B cell (primary cell): ENCODE measurements at regions not wholly inside any gene's neighbourhood (a gene's known extent, or its start where the extent isn't known, plus 50 kb on each side); places are given as distances from the start of the nearest gene placed in this dataset.

Experiments
- ATAC-seq: fragments of 200-7000 bp; cut with Tn5 transposase; one replicate; pipeline ENCODE4 v1.10.0; 2021; ENCODE audit warnings: low read depth, mild to moderate bottlenecking, moderate number of reproducible peaks, moderate library complexity
- CTCF ChIA-PET: fragments of 350-600 bp; sonication (Branson Sonifier 250); formaldehyde crosslinking; loops from one replicate; lab custom pipeline; 2021; ENCODE audit warnings: antibody characterized with exemption, inconsistent platforms; lab: Charles Lee
- POLR2A ChIA-PET: fragments of 350-600 bp; sonication (Branson Sonifier 250); formaldehyde crosslinking; loops from one replicate; lab custom pipeline; 2021; ENCODE audit warnings: antibody characterized with exemption; lab: Charles Lee
- DNase-seq: peaks from one replicate; pipeline ENCODE4 v3.0.0; 2013
- H2AFZ ChIP-seq: 2 replicates; pipeline ENCODE4 v1.6.1; 2012; ENCODE audit warnings: mild to moderate bottlenecking, low read depth, low read length; ENCODE audit not compliant: insufficient read depth, poor library complexity, severe bottlenecking
- H3K27ac ChIP-seq, 2 donors: 1 replicate in 1 of 2; 2 replicates in 1 of 2; pipeline ENCODE4 v1.5.1; 2012 to 2013; ENCODE audit warnings: low read length in 2 of 2, mild to moderate bottlenecking in 2 of 2, moderate library complexity in 1 of 2
- H3K27me3 ChIP-seq, 4 experiments: fragments of 200-600 bp in 1 of 4; sonication (generic) in 1 of 4; replicated peaks in 1 of 4; 1 replicate in 2 of 4; 2 replicates in 2 of 4; pipeline versions ENCODE4 v1.6.1 to v1.7.0; 2013 to 2016; ENCODE audit warnings: low read length in 3 of 4, mild to moderate bottlenecking in 2 of 4, mixed read lengths in 1 of 4, moderate library complexity in 1 of 4; ENCODE audit not compliant: insufficient read depth in 4 of 4, control insufficient read depth in 3 of 4; ENCODE audit errors: control extremely low read depth in 1 of 4
- H3K36me3 ChIP-seq, 2 experiments: replicated peaks in 1 of 2; 1 replicate in 1 of 2; 2 replicates in 1 of 2; pipeline versions ENCODE4 v1.6.1 to v1.7.1; 2013; ENCODE audit warnings: low read length in 1 of 2; ENCODE audit not compliant: insufficient read depth in 2 of 2, control insufficient read depth in 1 of 2; ENCODE audit errors: control extremely low read depth in 1 of 2, extremely low read depth in 1 of 2
- H3K4me1 ChIP-seq, 2 donors: fragments of 200-600 bp in 1 of 2; sonication (generic) in 1 of 2; 1 replicate in 1 of 2; 2 replicates in 1 of 2; pipeline versions ENCODE4 v1.5.1 to v1.6.1; 2013 to 2017; ENCODE audit warnings: low read length in 2 of 2; ENCODE audit not compliant: control insufficient read depth in 2 of 2, insufficient read depth in 2 of 2
- H3K4me2 ChIP-seq: replicated peaks from 2 replicates; pipeline ENCODE3; 2012; ENCODE audit warnings: mild to moderate bottlenecking, low read depth, low read length; ENCODE audit not compliant: poor library complexity, severe bottlenecking
- H3K4me3 ChIP-seq, 5 experiments: fragments of 200-600 bp in 1 of 5; sonication (generic) in 1 of 5; 1 replicate in 3 of 5; 2 replicates in 2 of 5; pipeline versions ENCODE4 v1.5.1 to v1.7.0; 2011 to 2016; ENCODE audit warnings: low read length in 4 of 5, mild to moderate bottlenecking in 4 of 5, low read depth in 2 of 5, control low read depth in 1 of 5, moderate library complexity in 1 of 5; ENCODE audit not compliant: insufficient read depth in 1 of 5; ENCODE audit errors: control extremely low read depth in 1 of 5, extremely low read depth in 1 of 5
- H3K79me2 ChIP-seq: fragments of 200-600 bp; sonication (generic); one replicate; pipeline ENCODE4 v1.6.0; 2016; ENCODE audit warnings: low read length; ENCODE audit not compliant: control insufficient read depth, insufficient read depth
- H3K9ac ChIP-seq: fragments of 200-600 bp; sonication (generic); 2 replicates; pipeline ENCODE4 v1.6.1; 2017; ENCODE audit warnings: mild to moderate bottlenecking, low read length, moderate library complexity
- H3K9me3 ChIP-seq, 3 donors: one replicate each; pipeline versions ENCODE4 v1.6.1 to v1.7.1; 2013; ENCODE audit warnings: low read length in 2 of 3; ENCODE audit not compliant: control insufficient read depth in 2 of 3, insufficient read depth in 1 of 3; ENCODE audit errors: control extremely low read depth in 1 of 3
- H4K20me1 ChIP-seq: 2 replicates; pipeline ENCODE4 v1.6.0; 2012; ENCODE audit warnings: mild to moderate bottlenecking, low read length; ENCODE audit not compliant: insufficient read depth, control insufficient read depth, poor library complexity, severe bottlenecking
- H3K27ac Mint-ChIP-seq: one replicate; pipeline ENCODE4 v1.8.0; 2021; ENCODE audit warnings: mixed read lengths
- H3K27me3 Mint-ChIP-seq: one replicate; pipeline ENCODE4 v1.8.0; 2021; ENCODE audit warnings: mixed read lengths
- H3K4me1 Mint-ChIP-seq: one replicate; pipeline ENCODE4 v1.8.0; 2021; ENCODE audit warnings: mixed read lengths
- H3K4me3 Mint-ChIP-seq: one replicate; pipeline ENCODE4 v1.8.0; 2021; ENCODE audit warnings: mixed read lengths
- H3K9me3 Mint-ChIP-seq: one replicate; pipeline ENCODE4 v1.8.0; 2022; ENCODE audit warnings: mixed read lengths; ENCODE audit not compliant: insufficient read depth
- CTCF ChIP-seq: fragments of 200-600 bp; IDR thresholded peaks from one replicate; pipeline ENCODE4 v1.8.0; 2022; ENCODE audit warnings: antibody characterized with exemption, mild to moderate bottlenecking
- EZH2 ChIP-seq: IDR thresholded peaks from 2 replicates; pipeline ENCODE4 v1.6.1; 2012; ENCODE audit warnings: borderline replicate concordance, low read depth, mild to moderate bottlenecking, moderate library complexity, low read length; ENCODE audit not compliant: insufficient read depth, poor library complexity, severe bottlenecking
- WGBS: methylation state at CpG from one replicate; pipeline ENCODE4 v1.1.5; 2013; ENCODE audit warnings: missing lambda C conversion rate; ENCODE audit not compliant: insufficient coverage; 5-methylcytosine and 5-hydroxymethylcytosine counted together
- intact Hi-C: fragments of 100-400 bp; cut with micrococcal nuclease; formaldehyde crosslinking; loops from one replicate; pipeline ENCODE4 v1.10.0; 2022

- no peak for TF ChIP-seq CTCF
- no peak for TF ChIP-seq EZH2
Observed at GRCh38 chr6:1020837-1021236, 291.1 kb upstream of the FOXQ1 start.

GRCh38 chr6:1020133-1020532, 291.8 kb upstream of the FOXQ1 start:
- Histone ChIP-seq H3K9ac (no peak overlapping the region), H2AFZ (no peak overlapping the region), H3K4me3 (no peak overlapping the region), H3K36me3 (no peaks in the 10 kb centered on the region), H3K27ac (no peak overlapping the region), H3K4me2 (no peak overlapping the region), H3K4me1 (no peaks in the 10 kb centered on the region), H4K20me1 (no peaks in the 10 kb centered on the region), H3K79me2 (no peaks in the 10 kb centered on the region), H3K27me3 (peaks cover 0 to 7% (median 0%) of the 10 kb centered on the region in 4 experiments), H3K9me3 (peaks cover 0 to 16% (median 0%) of the 10 kb centered on the region in 3 donors)
- H3K4me1 Mint-ChIP-seq: no peaks in the 10 kb centered on the region
- WGBS: 89% methylated on average over 6 of the region's 6 CpGs
- no peak for TF ChIP-seq EZH2
- TF ChIP-seq CTCF: no peak
- ATAC-seq (no peak), DNase-seq (no peak)
- H3K9me3 Mint-ChIP-seq: peaks cover 9% of the 10 kb centered on the region
- H3K27me3 Mint-ChIP-seq: peaks cover 14% of the 10 kb centered on the region
- no peak overlapping the region for H3K27ac Mint-ChIP-seq
- CTCF ChIA-PET: no interaction called here
- no peak overlapping the region for H3K4me3 Mint-ChIP-seq
- intact Hi-C loops: no loop called here
- POLR2A ChIA-PET: no interaction called here

More at GRCh38 chr6:1020837-1021236, 291.1 kb upstream of the FOXQ1 start:
- H3K4me3 Mint-ChIP-seq: no peak overlapping the region
- Histone ChIP-seq H3K4me3 (no peak overlapping the region), H3K27ac (no peak overlapping the region), H4K20me1 (no peaks in the 10 kb centered on the region), H2AFZ (no peak overlapping the region), H3K79me2 (no peaks in the 10 kb centered on the region), H3K27me3 (peaks cover 0 to 7% (median 1%) of the 10 kb centered on the region in 4 experiments), H3K9ac (no peak overlapping the region), H3K4me1 (no peaks in the 10 kb centered on the region), H3K9me3 (peaks cover 0 to 16% (median 0%) of the 10 kb centered on the region in 3 donors), H3K36me3 (no peaks in the 10 kb centered on the region), H3K4me2 (no peak overlapping the region)
- ChIA-PET POLR2A (no interaction called here), CTCF (no interaction called here)
- H3K27me3 Mint-ChIP-seq: peaks cover 14% of the 10 kb centered on the region
- intact Hi-C loops: no loop called here
- H3K9me3 Mint-ChIP-seq: peaks cover 9% of the 10 kb centered on the region
- DNase-seq (no peak), ATAC-seq (no peak)
- H3K4me1 Mint-ChIP-seq: no peaks in the 10 kb centered on the region
- WGBS: 100% methylated on average over 1 of the region's 2 CpGs
- no peak overlapping the region for H3K27ac Mint-ChIP-seq
